AG04450 (cell line): ENCODE measurements at regions not wholly inside any gene's neighbourhood (a gene's known extent, or its start where the extent isn't known, plus 50 kb on each side); places are given as distances from the start of the nearest gene placed in this dataset.

ENCODE experiments used
- CTCF ChIA-PET: fragments of 300-600, 350-600 bp; formaldehyde crosslinking; extraction: SDS; loops from one replicate; lab custom pipeline; 2022; ENCODE audit warnings: antibody characterized with exemption, inconsistent platforms; lab: Charles Lee
- POLR2A ChIA-PET: fragments of 350-600 bp; formaldehyde crosslinking; extraction: SDS; loops from one replicate; lab custom pipeline; 2021; ENCODE audit warnings: antibody characterized with exemption, inconsistent platforms; lab: Yijun Ruan, JAX
- DNase-seq: peaks from one replicate; pipeline ENCODE4 v3.0.0-alpha.2; 2011; ENCODE audit warnings: low read depth, low spot score
- H3K27ac ChIP-seq: one replicate; pipeline ENCODE4 v1.5.1; 2012; ENCODE audit warnings: low read depth, low read length, control low read depth
- H3K27me3 ChIP-seq: one replicate; pipeline ENCODE4 v1.6.0; 2012; ENCODE audit warnings: low read length; ENCODE audit not compliant: control insufficient read depth, insufficient read depth
- H3K4me3 ChIP-seq: 2 replicates; pipeline ENCODE4 v1.5.1; 2011; ENCODE audit warnings: mild to moderate bottlenecking, low read depth, low read length, control low read depth
- H3K9me3 ChIP-seq: 2 replicates; pipeline ENCODE4 v1.5.1; 2012; ENCODE audit warnings: low read length; ENCODE audit not compliant: control insufficient read depth, insufficient read depth
- TF ChIP-seq, protein P1 (sequence below): IDR thresholded peaks from 2 replicates; pipeline ENCODE4 v1.5.1; 2011; ENCODE audit warnings: low read depth, low read length, control low read depth, inconsistent platforms

DNA sequence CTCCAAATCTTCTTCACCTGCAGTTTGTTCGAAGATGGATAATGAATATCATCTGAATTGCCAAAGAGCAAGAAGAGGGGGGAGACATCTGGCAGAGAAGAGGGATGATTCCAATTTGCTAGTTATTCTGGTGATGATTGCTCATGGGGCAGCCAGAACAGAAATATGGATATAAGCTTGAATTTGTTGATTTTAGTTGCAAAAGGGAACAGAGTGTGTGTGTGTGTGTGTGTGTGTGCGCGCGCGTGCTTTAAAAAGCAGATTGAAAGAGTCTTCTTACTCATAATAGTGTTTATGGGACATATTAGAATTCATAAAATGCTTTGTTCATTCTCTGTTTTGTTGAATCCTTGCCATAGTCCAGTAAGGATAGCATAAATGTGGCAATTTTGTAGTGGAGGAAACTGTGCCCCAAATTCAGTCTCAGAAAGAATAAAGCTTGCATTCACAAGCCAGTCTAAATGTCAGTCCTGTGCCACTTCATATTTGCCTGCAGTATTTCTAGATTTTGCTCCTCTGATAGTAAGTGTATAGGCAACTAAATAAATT is 436.3 kb upstream of the KLF4 start:
- no peaks in the 10 kb centered on the region for H3K9me3 ChIP-seq
- no peak overlapping the region for H3K4me3 ChIP-seq

GRCh38 chr9:107922260-107922659 is 432.7 kb upstream of the KLF4 start:
- no peaks in the 10 kb centered on the region for H3K9me3 ChIP-seq
- no peak for DNase-seq
- ChIA-PET POLR2A (no interaction called here), CTCF (no interaction called here)
- H3K27me3 ChIP-seq, result no peaks in the 10 kb centered on the region
- H3K4me3 ChIP-seq, result no peak overlapping the region
- TF ChIP-seq, protein P1, sequence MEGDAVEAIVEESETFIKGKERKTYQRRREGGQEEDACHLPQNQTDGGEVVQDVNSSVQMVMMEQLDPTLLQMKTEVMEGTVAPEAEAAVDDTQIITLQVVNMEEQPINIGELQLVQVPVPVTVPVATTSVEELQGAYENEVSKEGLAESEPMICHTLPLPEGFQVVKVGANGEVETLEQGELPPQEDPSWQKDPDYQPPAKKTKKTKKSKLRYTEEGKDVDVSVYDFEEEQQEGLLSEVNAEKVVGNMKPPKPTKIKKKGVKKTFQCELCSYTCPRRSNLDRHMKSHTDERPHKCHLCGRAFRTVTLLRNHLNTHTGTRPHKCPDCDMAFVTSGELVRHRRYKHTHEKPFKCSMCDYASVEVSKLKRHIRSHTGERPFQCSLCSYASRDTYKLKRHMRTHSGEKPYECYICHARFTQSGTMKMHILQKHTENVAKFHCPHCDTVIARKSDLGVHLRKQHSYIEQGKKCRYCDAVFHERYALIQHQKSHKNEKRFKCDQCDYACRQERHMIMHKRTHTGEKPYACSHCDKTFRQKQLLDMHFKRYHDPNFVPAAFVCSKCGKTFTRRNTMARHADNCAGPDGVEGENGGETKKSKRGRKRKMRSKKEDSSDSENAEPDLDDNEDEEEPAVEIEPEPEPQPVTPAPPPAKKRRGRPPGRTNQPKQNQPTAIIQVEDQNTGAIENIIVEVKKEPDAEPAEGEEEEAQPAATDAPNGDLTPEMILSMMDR, result no peak
- no peak overlapping the region for H3K27ac ChIP-seq

More for the DNA sequence above, 436.3 kb upstream of the KLF4 start:
- POLR2A ChIA-PET, result no interaction called here
- H3K27ac ChIP-seq, result no peak overlapping the region
- CTCF ChIA-PET, result interaction anchor here (0.7 kb wide), 1 partner anchor 19 kb away, joined by 5 read pairs; no protein-coding TSS in a partner anchor
- TF ChIP-seq, protein P1, result no peak
- H3K27me3 ChIP-seq, result no peaks in the 10 kb centered on the region
- DNase-seq, result no peak

- Histone ChIP-seq H3K27me3 (no peaks in the 10 kb centered on the region), H3K9me3 (no peaks in the 10 kb centered on the region; the same call in 1 of the 2 replicates), H3K27ac (no peak overlapping the region), H3K4me3 (no peak overlapping the region)
- DNase-seq, result no peak
- ChIA-PET CTCF (interaction anchor here (0.6 kb wide), 1 partner anchor 339 kb away, joined by 4 read pairs; no protein-coding TSS in a partner anchor), POLR2A (no interaction called here)
- TF ChIP-seq, protein P1, result no peak
Observed at GRCh38 chr9:107919263-107919662, 429.7 kb upstream of the KLF4 start.

GRCh38 chr9:107918749-107919148 is 429.2 kb upstream of the KLF4 start:
- H3K27ac ChIP-seq, result no peak overlapping the region
- CTCF ChIA-PET, result interaction anchor here (1.2 kb wide), 1 partner anchor 453 kb away, joined by 4 read pairs; no protein-coding TSS in a partner anchor
- POLR2A ChIA-PET, result no interaction called here
- H3K4me3 ChIP-seq, result no peak overlapping the region
- no peaks in the 10 kb centered on the region; the same call in 1 of the 2 replicates for H3K9me3 ChIP-seq
- no peaks in the 10 kb centered on the region for H3K27me3 ChIP-seq
- DNase-seq, result no peak
- TF ChIP-seq, protein P1, result no peak

GRCh38 chr9:107914151-107914550 is 424.6 kb upstream of the KLF4 start:
- H3K4me3 ChIP-seq, result no peak overlapping the region
- no peak overlapping the region for H3K27ac ChIP-seq
- DNase-seq, result no peak
- ChIA-PET POLR2A (no interaction called here), CTCF (no interaction called here)
- TF ChIP-seq, protein P1, result no peak
- H3K27me3 ChIP-seq, result no peaks in the 10 kb centered on the region
- no peaks in the 10 kb centered on the region; the same call in 1 of the 2 replicates for H3K9me3 ChIP-seq
